ENCODE measurements at regions not wholly inside any gene's neighbourhood (a gene's known extent, or its start where the extent isn't known, plus 50 kb on each side); places are given as distances from the start of the nearest gene placed in this dataset.

- Histone ChIP-seq H3K27ac (no peak overlapping the region), H3K4me1 (peaks cover 6% of the 10 kb centered on the region), H3K9me3 (no peaks in the 10 kb centered on the region), H3K4me3 (no peak overlapping the region), H3K36me3 (no peaks in the 10 kb centered on the region), H3K27me3 (no peaks in the 10 kb centered on the region)
- no peak for DNase-seq (ENCODE audit: low spot score in 2 of 2)
- 100% methylated on average over 1 of the region's 1 CpG for WGBS
- TF ChIP-seq POLR2AphosphoS5 (IDR thresholded peaks at IDR 0.05) (no peak), EP300 (IDR thresholded peaks at IDR 0.05) (no peak), POLR2A (IDR thresholded peaks at IDR 0.05) (no peak)
- TF ChIP-seq, protein P1, sequence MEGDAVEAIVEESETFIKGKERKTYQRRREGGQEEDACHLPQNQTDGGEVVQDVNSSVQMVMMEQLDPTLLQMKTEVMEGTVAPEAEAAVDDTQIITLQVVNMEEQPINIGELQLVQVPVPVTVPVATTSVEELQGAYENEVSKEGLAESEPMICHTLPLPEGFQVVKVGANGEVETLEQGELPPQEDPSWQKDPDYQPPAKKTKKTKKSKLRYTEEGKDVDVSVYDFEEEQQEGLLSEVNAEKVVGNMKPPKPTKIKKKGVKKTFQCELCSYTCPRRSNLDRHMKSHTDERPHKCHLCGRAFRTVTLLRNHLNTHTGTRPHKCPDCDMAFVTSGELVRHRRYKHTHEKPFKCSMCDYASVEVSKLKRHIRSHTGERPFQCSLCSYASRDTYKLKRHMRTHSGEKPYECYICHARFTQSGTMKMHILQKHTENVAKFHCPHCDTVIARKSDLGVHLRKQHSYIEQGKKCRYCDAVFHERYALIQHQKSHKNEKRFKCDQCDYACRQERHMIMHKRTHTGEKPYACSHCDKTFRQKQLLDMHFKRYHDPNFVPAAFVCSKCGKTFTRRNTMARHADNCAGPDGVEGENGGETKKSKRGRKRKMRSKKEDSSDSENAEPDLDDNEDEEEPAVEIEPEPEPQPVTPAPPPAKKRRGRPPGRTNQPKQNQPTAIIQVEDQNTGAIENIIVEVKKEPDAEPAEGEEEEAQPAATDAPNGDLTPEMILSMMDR (IDR thresholded peaks at IDR 0.05), result no peak
These were observed 70.6 kb upstream of the S1PR3 start for GRCh38 chr9:88920645-88921044.

DNA sequence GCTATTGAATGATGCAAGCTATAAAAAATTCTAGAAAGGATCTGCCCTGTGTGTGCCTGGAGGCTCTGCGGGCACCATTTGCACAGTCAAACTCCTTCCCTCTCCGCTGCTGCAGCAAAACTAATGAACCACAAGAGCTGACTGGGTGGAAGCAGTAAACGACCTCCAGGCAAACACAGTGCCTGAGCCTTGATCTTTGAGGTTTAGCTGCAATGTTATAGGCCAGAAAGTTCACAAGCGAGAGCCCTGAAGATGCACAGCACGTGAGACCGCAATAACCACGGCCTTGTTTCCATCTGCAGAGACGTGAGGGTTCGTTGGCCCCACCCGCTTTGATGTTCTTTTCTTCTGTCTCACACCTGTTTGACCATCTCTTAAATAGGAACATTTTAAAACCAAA is 69.2 kb upstream of the S1PR3 start:
- Histone ChIP-seq H3K9me3 (no peaks in the 10 kb centered on the region), H3K27ac (no peak overlapping the region), H3K36me3 (no peaks in the 10 kb centered on the region), H3K4me3 (no peak overlapping the region), H3K4me1 (no peaks in the 10 kb centered on the region), H3K27me3 (no peaks in the 10 kb centered on the region)
- no peak for DNase-seq (ENCODE audit: low spot score in 2 of 2)
- WGBS, result 67% methylated on average over 10 of the region's 10 CpGs
- TF ChIP-seq, protein P1 (IDR thresholded peaks at IDR 0.05), result no peak
- TF ChIP-seq EP300 (IDR thresholded peaks at IDR 0.05), result no peak

- H3K9me3 ChIP-seq, result no peaks in the 10 kb centered on the region
- H3K4me1 ChIP-seq, result peaks cover 2% of the 10 kb centered on the region
- WGBS, result 86% methylated on average over 2 of the region's 2 CpGs
- DNase-seq (ENCODE audit: low spot score in 2 of 2), result no peak
- no peak overlapping the region for H3K27ac ChIP-seq
- H3K36me3 ChIP-seq, result no peaks in the 10 kb centered on the region
- H3K27me3 ChIP-seq, result no peaks in the 10 kb centered on the region
- TF ChIP-seq POLR2A (IDR thresholded peaks at IDR 0.05) (no peak), POLR2AphosphoS5 (IDR thresholded peaks at IDR 0.05) (no peak), EP300 (IDR thresholded peaks at IDR 0.05) (no peak)
- TF ChIP-seq, protein P1 (IDR thresholded peaks at IDR 0.05), result no peak
- H3K4me3 ChIP-seq, result no peak overlapping the region
These were observed 68.2 kb upstream of the S1PR3 start for GRCh38 chr9:88923092-88923491.

DNA sequence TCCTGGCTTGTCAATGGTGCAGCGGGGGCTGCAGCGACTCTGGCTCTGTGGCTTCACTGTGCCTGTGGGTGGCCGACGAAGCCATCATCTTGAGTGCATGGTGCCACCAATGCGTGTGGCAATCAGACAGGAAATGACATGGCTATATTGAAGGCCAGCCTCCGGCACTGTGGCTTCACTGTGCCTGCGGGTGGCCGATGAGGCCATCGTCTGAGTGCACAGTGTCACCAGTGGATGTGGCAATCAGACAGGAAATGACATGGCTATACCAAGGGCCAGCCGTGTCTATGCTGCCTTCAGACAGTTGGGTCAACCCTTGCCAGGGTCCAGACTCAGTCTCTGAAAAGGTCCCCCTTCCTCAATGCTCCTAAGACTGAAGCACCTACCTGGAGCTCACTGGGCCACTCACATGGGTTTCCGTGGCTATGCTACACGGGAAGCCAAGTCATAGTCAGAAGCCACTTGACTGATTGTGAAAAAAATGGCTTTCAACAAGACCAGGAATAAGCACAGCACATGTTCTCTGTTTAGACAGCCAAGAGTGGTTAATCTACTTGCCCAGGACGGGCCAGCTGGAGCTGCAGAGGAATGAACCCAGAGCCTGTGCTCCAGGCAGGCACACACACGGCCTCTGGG is 67.5 kb upstream of the S1PR3 start:
- DNase-seq (ENCODE audit: low spot score in 2 of 2), result no peak
- peaks cover 2% of the 10 kb centered on the region for H3K4me1 ChIP-seq
- no peaks in the 10 kb centered on the region for H3K9me3 ChIP-seq
- H3K27ac ChIP-seq, result no peak overlapping the region
- 80% methylated on average over 6 of the region's 14 CpGs for WGBS
- no peaks in the 10 kb centered on the region for H3K27me3 ChIP-seq
- TF ChIP-seq, protein P1 (IDR thresholded peaks at IDR 0.05), result no peak
- TF ChIP-seq POLR2AphosphoS5 (IDR thresholded peaks at IDR 0.05) (no peak), POLR2A (IDR thresholded peaks at IDR 0.05) (no peak), EP300 (IDR thresholded peaks at IDR 0.05) (no peak)
- no peak overlapping the region for H3K4me3 ChIP-seq
- no peaks in the 10 kb centered on the region for H3K36me3 ChIP-seq

GRCh38 chr9:88925481-88925880 is 65.8 kb upstream of the S1PR3 start:
- H3K27ac ChIP-seq, result no peak overlapping the region
- H3K36me3 ChIP-seq, result no peaks in the 10 kb centered on the region
- DNase-seq (ENCODE audit: low spot score in 2 of 2), result no peak
- no peaks in the 10 kb centered on the region for H3K27me3 ChIP-seq
- peaks cover 2% of the 10 kb centered on the region for H3K4me1 ChIP-seq
- H3K4me3 ChIP-seq, result no peak overlapping the region
- WGBS, result 75% methylated on average over 5 of the region's 5 CpGs
- H3K9me3 ChIP-seq, result no peaks in the 10 kb centered on the region
- TF ChIP-seq POLR2AphosphoS5 (IDR thresholded peaks at IDR 0.05) (no peak), POLR2A (IDR thresholded peaks at IDR 0.05) (no peak), EP300 (IDR thresholded peaks at IDR 0.05) (no peak)
- TF ChIP-seq, protein P1 (IDR thresholded peaks at IDR 0.05), result no peak

Measured in suprapubic skin (tissue), 4 donors.